Astrocyte (in vitro differentiated cells and primary cell): ENCODE measurements at regions not wholly inside any gene's neighbourhood (a gene's known extent, or its start where the extent isn't known, plus 50 kb on each side); places are given as distances from the start of the nearest gene placed in this dataset.

Experiments used
- DNase-seq: peaks from one replicate; pipeline ENCODE4 v3.0.0-alpha.2; 2010; ENCODE audit warnings: low read depth
- FAIRE-seq: peaks from 2 replicates; lab custom pipeline; 2011; peaks lifted over from hg19 to GRCh38; lab: Jason Lieb, UNC
- H2AFZ ChIP-seq: 2 replicates; pipeline ENCODE4 v1.6.0; 2012; ENCODE audit warnings: low read depth, low read length, inconsistent platforms
- H3K27ac ChIP-seq: 2 replicates; pipeline ENCODE4 v1.5.1; 2011; ENCODE audit warnings: low read depth, low read length, inconsistent platforms
- H3K27me3 ChIP-seq: 2 replicates; pipeline ENCODE4 v1.6.0; 2011; ENCODE audit warnings: low read length, inconsistent platforms; ENCODE audit not compliant: insufficient read depth
- H3K36me3 ChIP-seq: 2 replicates; pipeline ENCODE4 v1.5.1; 2011; ENCODE audit warnings: low read length, inconsistent platforms; ENCODE audit not compliant: insufficient read depth
- H3K4me1 ChIP-seq: 2 replicates; pipeline ENCODE4 v1.5.1; 2011; ENCODE audit warnings: low read length, inconsistent platforms; ENCODE audit not compliant: insufficient read depth
- H3K4me2 ChIP-seq: 2 replicates; pipeline ENCODE4 v1.6.0; 2012; ENCODE audit warnings: low read length, inconsistent platforms
- H3K4me3 ChIP-seq: 2 replicates; pipeline ENCODE4 v1.5.1; 2011; ENCODE audit warnings: low read depth, mild to moderate bottlenecking, low read length, inconsistent platforms; ENCODE audit not compliant: insufficient read depth
- H3K79me2 ChIP-seq: 2 replicates; pipeline ENCODE4 v1.6.0; 2012; ENCODE audit warnings: mild to moderate bottlenecking, low read length, inconsistent platforms; ENCODE audit not compliant: insufficient read depth
- H3K9ac ChIP-seq: 2 replicates; pipeline ENCODE4 v1.6.0; 2012; ENCODE audit warnings: mild to moderate bottlenecking, low read length, inconsistent platforms
- H3K9me3 ChIP-seq: 2 replicates; pipeline ENCODE4 v1.5.1; 2012; ENCODE audit warnings: low read depth, mild to moderate bottlenecking, low read length, inconsistent platforms; ENCODE audit not compliant: insufficient read depth
- H4K20me1 ChIP-seq: 2 replicates; pipeline ENCODE4 v1.6.0; 2012; ENCODE audit warnings: low read length, inconsistent platforms; ENCODE audit not compliant: insufficient read depth
- H3K27ac Mint-ChIP-seq: one replicate; pipeline ENCODE4 v1.8.0; 2021; ENCODE audit warnings: mild to moderate bottlenecking, mixed read lengths; ENCODE audit not compliant: unreplicated experiment
- H3K27me3 Mint-ChIP-seq: one replicate; pipeline ENCODE4 v1.8.0; 2021; ENCODE audit warnings: low read depth, mixed read lengths; ENCODE audit not compliant: unreplicated experiment
- H3K36me3 Mint-ChIP-seq: one replicate; pipeline ENCODE4 v1.8.0; 2021; ENCODE audit warnings: low read depth, mixed read lengths; ENCODE audit not compliant: unreplicated experiment
- H3K4me1 Mint-ChIP-seq: one replicate; pipeline ENCODE4 v1.8.0; 2021; ENCODE audit warnings: low read depth, mixed read lengths; ENCODE audit not compliant: unreplicated experiment
- H3K4me3 Mint-ChIP-seq: one replicate; pipeline ENCODE4 v1.8.0; 2021; ENCODE audit warnings: mild to moderate bottlenecking, moderate library complexity, mixed read lengths; ENCODE audit not compliant: unreplicated experiment
- H3K9me3 Mint-ChIP-seq: one replicate; pipeline ENCODE4 v1.8.0; 2021; ENCODE audit warnings: mild to moderate bottlenecking, mixed read lengths; ENCODE audit not compliant: unreplicated experiment
- CTCF ChIP-seq: IDR thresholded peaks from 2 replicates; pipeline ENCODE4 v1.5.1; 2011; ENCODE audit warnings: low read depth, mild to moderate bottlenecking, inconsistent platforms, low read length, moderate library complexity; ENCODE audit not compliant: insufficient read depth
- EZH2 ChIP-seq: IDR thresholded peaks from 2 replicates; pipeline ENCODE4 v1.6.1; 2012; ENCODE audit warnings: mild to moderate bottlenecking, low read length, inconsistent platforms; ENCODE audit not compliant: insufficient read depth

DNA sequence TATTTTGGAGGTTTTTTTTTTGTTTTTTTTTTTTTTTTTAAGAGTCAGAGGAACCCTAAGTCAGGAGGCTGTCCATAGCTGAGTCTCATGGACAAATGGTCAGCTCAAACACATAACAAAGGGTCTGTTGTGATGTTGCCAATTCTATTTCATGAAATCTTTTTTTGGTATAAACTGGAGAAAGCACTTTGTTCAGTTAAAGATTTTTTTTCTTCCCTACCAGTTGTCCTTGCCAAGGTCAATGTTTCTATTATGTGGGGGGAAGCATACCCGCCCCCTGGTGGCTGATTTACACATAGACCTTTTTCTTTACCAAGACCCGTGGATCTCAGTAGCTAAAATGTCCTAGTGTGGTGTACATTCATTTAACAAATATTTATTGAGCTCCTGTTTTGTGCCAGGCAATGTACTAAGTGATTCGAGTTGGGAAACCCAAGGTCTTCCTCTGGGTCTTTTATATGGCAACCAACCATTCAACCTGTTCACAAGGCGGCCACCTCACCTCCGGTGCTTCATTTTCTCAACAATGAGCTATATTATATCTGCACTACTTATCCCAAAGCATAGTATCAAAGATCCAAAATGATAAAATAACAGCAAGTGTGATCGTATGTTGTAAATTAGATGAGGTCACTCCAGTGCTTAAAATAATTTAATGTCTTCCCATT lies 214.5 kb downstream of the PAH start:
- FAIRE-seq = peak; percentile 58
- no peaks in the 10 kb centered on the region for H3K79me2 ChIP-seq
- H3K9ac ChIP-seq = no peak overlapping the region
- peaks cover 3% of the 10 kb centered on the region for H3K9me3 Mint-ChIP-seq
- H2AFZ ChIP-seq = no peak overlapping the region
- no peaks in the 10 kb centered on the region for H3K4me1 ChIP-seq
- H3K4me3 Mint-ChIP-seq = no peak overlapping the region
- H3K36me3 Mint-ChIP-seq = no peaks in the 10 kb centered on the region
- no peaks in the 10 kb centered on the region for H4K20me1 ChIP-seq
- no peaks in the 10 kb centered on the region for H3K4me1 Mint-ChIP-seq
- no peaks in the 10 kb centered on the region for H3K27me3 ChIP-seq
- no peak overlapping the region for H3K4me3 ChIP-seq
- no peaks in the 10 kb centered on the region for H3K27me3 Mint-ChIP-seq
- no peak overlapping the region for H3K27ac ChIP-seq
- DNase-seq = peak; percentile 22
- H3K36me3 ChIP-seq = no peaks in the 10 kb centered on the region
- no peak overlapping the region for H3K27ac Mint-ChIP-seq
- H3K9me3 ChIP-seq = no peaks in the 10 kb centered on the region
- TF ChIP-seq EZH2 (no peak), CTCF (peak; percentile 60)
- H3K4me2 ChIP-seq = no peak overlapping the region

DNA sequence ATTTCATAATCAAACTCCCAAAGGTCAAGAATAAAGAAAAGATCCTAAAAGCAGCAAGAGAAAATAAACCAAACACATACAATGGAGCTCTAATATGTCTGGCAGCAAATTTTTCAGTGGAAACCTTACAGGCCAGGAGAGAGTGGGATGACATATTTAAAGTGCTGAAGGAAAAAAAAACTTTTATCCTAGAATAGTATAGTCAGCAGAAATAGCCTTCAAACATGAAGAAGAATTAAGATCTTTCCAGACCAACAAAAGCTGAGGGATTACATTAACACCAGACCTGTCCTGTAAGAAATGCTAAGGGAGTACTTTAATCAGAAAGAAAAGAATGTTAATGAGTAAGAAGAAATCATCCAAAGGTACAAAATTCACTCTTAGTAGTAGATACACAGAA lies 215.7 kb upstream of the IGF1 start:
- H3K27ac ChIP-seq = no peak overlapping the region
- TF ChIP-seq CTCF (no peak), EZH2 (no peak)
- Mint-ChIP-seq H3K9me3 (peaks cover 5% of the 10 kb centered on the region), H3K36me3 (no peaks in the 10 kb centered on the region), H3K4me1 (peaks cover 12% of the 10 kb centered on the region), H3K27ac (no peak overlapping the region), H3K27me3 (no peaks in the 10 kb centered on the region), H3K4me3 (no peak overlapping the region)
- H3K27me3 ChIP-seq = no peaks in the 10 kb centered on the region
- no peak overlapping the region for H3K4me2 ChIP-seq
- H3K36me3 ChIP-seq = no peaks in the 10 kb centered on the region
- no peaks in the 10 kb centered on the region for H3K9me3 ChIP-seq
- H3K4me3 ChIP-seq = no peak overlapping the region
- FAIRE-seq (peak; percentile 60), DNase-seq (no peak)
- no peak overlapping the region for H2AFZ ChIP-seq
- H3K4me1 ChIP-seq = no peaks in the 10 kb centered on the region
- no peaks in the 10 kb centered on the region for H4K20me1 ChIP-seq
- no peaks in the 10 kb centered on the region for H3K79me2 ChIP-seq
- H3K9ac ChIP-seq = no peak overlapping the region

- H3K9me3 ChIP-seq = no peaks in the 10 kb centered on the region
- Mint-ChIP-seq H3K9me3 (peaks cover 4% of the 10 kb centered on the region), H3K36me3 (no peaks in the 10 kb centered on the region), H3K4me3 (no peak overlapping the region), H3K27me3 (no peaks in the 10 kb centered on the region), H3K4me1 (peaks cover 12% of the 10 kb centered on the region), H3K27ac (no peak overlapping the region)
- no peaks in the 10 kb centered on the region for H3K4me1 ChIP-seq
- no peak overlapping the region for H3K9ac ChIP-seq
- no peak overlapping the region for H3K4me2 ChIP-seq
- no peak overlapping the region for H3K4me3 ChIP-seq
- TF ChIP-seq EZH2 (no peak), CTCF (no peak)
- H4K20me1 ChIP-seq = no peaks in the 10 kb centered on the region
- H3K27ac ChIP-seq = no peak overlapping the region
- H3K27me3 ChIP-seq = no peaks in the 10 kb centered on the region
- DNase-seq (no peak), FAIRE-seq (no peak)
- no peaks in the 10 kb centered on the region for H3K36me3 ChIP-seq
- no peaks in the 10 kb centered on the region for H3K79me2 ChIP-seq
- no peak overlapping the region for H2AFZ ChIP-seq
These were observed 214.5 kb upstream of the IGF1 start for GRCh38 chr12:102694903-102695302.
